Caco-2 (cell line): ENCODE measurements at regions not wholly inside any gene's neighbourhood (a gene's known extent, or its start where the extent isn't known, plus 50 kb on each side); places are given as distances from the start of the nearest gene placed in this dataset.
"Not testable (repeated sequence)": the region's sequence is repeated elsewhere in the genome, so short reads cannot be mapped to it uniquely, and the experiment has no call there.

Source experiments
- BruUV-seq: library from RNA; stranded (reverse); fragments of 400-500 nt; replicated peaks from 2 replicates; lab custom pipeline; 2021; lab: Mats Ljungman, UMichigan
- CTCF ChIA-PET: fragments of 300-600 bp; sonication (Branson Sonifier 250); formaldehyde crosslinking; loops from one replicate; lab custom pipeline; 2022; ENCODE audit warnings: antibody characterized with exemption; lab: Charles Lee
- POLR2A ChIA-PET: fragments of 300-600 bp; sonication (Branson Sonifier 250); formaldehyde crosslinking; loops from one replicate; lab custom pipeline; 2022; ENCODE audit warnings: antibody characterized with exemption; lab: Charles Lee
- DNase-seq, 2 experiments: peaks; one replicate each; pipeline versions ENCODE4 v3.0.0 to v3.0.0-alpha.2; 2020 to 2022
- H3K27me3 ChIP-seq: replicated peaks from 2 replicates; pipeline ENCODE4 v1.6.0; 2011; ENCODE audit warnings: low read length; ENCODE audit not compliant: control insufficient read depth, insufficient read depth
- H3K36me3 ChIP-seq: 2 replicates; pipeline ENCODE4 v1.5.1; 2011; ENCODE audit warnings: low read length; ENCODE audit not compliant: control insufficient read depth, insufficient read depth
- H3K4me1 ChIP-seq: fragments of 250-450 bp; sonication (Bioruptor Pico); 2 replicates; pipeline ENCODE4 v1.5.1; 2020; ENCODE audit warnings: mild to moderate bottlenecking
- H3K4me3 ChIP-seq: 2 replicates; pipeline ENCODE4 v1.5.1; 2011; ENCODE audit warnings: low read depth, mild to moderate bottlenecking, control low read depth, low read length
- H3K9me3 ChIP-seq: fragments of 250-450 bp; sonication (Bioruptor Pico); 2 replicates; pipeline ENCODE4 v1.5.1; 2020; ENCODE audit warnings: mild to moderate bottlenecking, moderate library complexity
- H3K27ac Mint-ChIP-seq: one replicate; pipeline ENCODE4 v1.8.0; 2022; ENCODE audit warnings: mixed read lengths; ENCODE audit not compliant: unreplicated experiment
- H3K27me3 Mint-ChIP-seq: one replicate; pipeline ENCODE4 v1.8.0; 2022; ENCODE audit warnings: mixed read lengths; ENCODE audit not compliant: insufficient read depth, unreplicated experiment
- H3K36me3 Mint-ChIP-seq: one replicate; pipeline ENCODE4 v1.8.0; 2022; ENCODE audit warnings: mild to moderate bottlenecking, mixed read lengths; ENCODE audit not compliant: insufficient read depth, unreplicated experiment
- H3K4me1 Mint-ChIP-seq: one replicate; pipeline ENCODE4 v1.8.0; 2022; ENCODE audit warnings: low read depth, mixed read lengths; ENCODE audit not compliant: unreplicated experiment
- H3K4me3 Mint-ChIP-seq: one replicate; pipeline ENCODE4 v1.8.0; 2022; ENCODE audit warnings: mild to moderate bottlenecking, moderate library complexity, mixed read lengths; ENCODE audit not compliant: unreplicated experiment
- H3K9me3 Mint-ChIP-seq: one replicate; pipeline ENCODE4 v1.8.0; 2022; ENCODE audit warnings: mixed read lengths; ENCODE audit not compliant: unreplicated experiment
- CTCF ChIP-seq, 2 experiments: fragments of 200-600 bp in 1 of 2; IDR thresholded peaks; 1 replicate in 1 of 2; 2 replicates in 1 of 2; pipeline versions ENCODE4 v1.5.1 to v1.8.0; 2011 to 2022; ENCODE audit warnings: antibody characterized with exemption in 1 of 2, control low read depth in 1 of 2, inconsistent platforms in 1 of 2, low read depth in 1 of 2, low read length in 1 of 2, mild to moderate bottlenecking in 1 of 2, moderate library complexity in 1 of 2; ENCODE audit not compliant: insufficient read depth in 1 of 2, severe bottlenecking in 1 of 2, unreplicated experiment in 1 of 2
- intact Hi-C: fragments of 100-400 bp; cut with micrococcal nuclease; formaldehyde crosslinking; loops from one replicate; pipeline ENCODE4 v1.10.0; 2022; ENCODE audit not compliant: unreplicated experiment

DNA sequence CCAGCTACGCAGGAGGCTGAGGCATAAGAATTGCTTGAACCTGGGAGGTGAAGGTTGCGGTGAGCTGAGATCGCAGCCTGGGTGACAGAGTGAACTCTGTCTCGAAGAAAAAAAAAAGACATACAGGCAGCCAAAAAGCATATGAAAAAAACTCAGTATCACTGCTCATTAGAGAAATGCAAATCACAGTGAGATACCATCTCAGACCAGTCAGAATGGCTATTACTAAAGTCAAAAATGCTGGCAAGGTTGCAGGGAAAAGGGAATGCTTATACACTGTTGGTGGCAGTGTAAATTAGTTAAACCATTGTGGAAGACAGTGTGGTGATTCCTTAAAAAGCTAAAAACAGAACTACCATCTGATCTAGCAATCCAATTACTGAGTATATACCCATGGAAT lies 123.1 kb downstream of the CHIC2 start:
- intact Hi-C loops = no loop called here
- no peak overlapping the region for H3K27ac Mint-ChIP-seq
- ChIA-PET POLR2A (no interaction called here), CTCF (no interaction called here)
- Histone ChIP-seq H3K27me3 (no peaks in the 10 kb centered on the region), H3K4me1 (peaks cover 25% of the 10 kb centered on the region), H3K9me3 (peaks cover 13% of the 10 kb centered on the region), H3K36me3 (no peaks in the 10 kb centered on the region), H3K4me3 (no peak overlapping the region)
- no peak for TF ChIP-seq CTCF (IDR thresholded peaks at IDR 0.05; ENCODE audit: insufficient read depth in 1 of 2, low read depth in 1 of 2, low read length in 1 of 2, severe bottlenecking in 1 of 2, unreplicated experiment in 1 of 2)
- H3K27me3 Mint-ChIP-seq = no peaks in the 10 kb centered on the region
- peaks cover 14% of the 10 kb centered on the region for H3K4me1 Mint-ChIP-seq
- DNase-seq = no peak
- no peak overlapping the region for H3K4me3 Mint-ChIP-seq
- H3K9me3 Mint-ChIP-seq = peaks cover 8% of the 10 kb centered on the region
- no peaks in the 10 kb centered on the region for H3K36me3 Mint-ChIP-seq
- BruUV-seq = no TSS peak

GRCh38 chr4:53939892-53940291 lies 124.5 kb downstream of the CHIC2 start:
- DNase-seq, H3K4me3 ChIP-seq, CTCF ChIA-PET, H3K9me3 Mint-ChIP-seq, BruUV-seq, H3K4me3 Mint-ChIP-seq, H3K27me3 ChIP-seq, H3K36me3 Mint-ChIP-seq, H3K27ac Mint-ChIP-seq, H3K27me3 Mint-ChIP-seq, POLR2A ChIA-PET, intact Hi-C loops, H3K36me3 ChIP-seq: not testable (repeated sequence)
- peaks cover 14% of the 10 kb centered on the region for H3K4me1 Mint-ChIP-seq
- Histone ChIP-seq H3K9me3 (peaks cover 13% of the 10 kb centered on the region), H3K4me1 (peaks cover 25% of the 10 kb centered on the region)

GRCh38 chr4:53937918-53938317 lies 126.5 kb downstream of the CHIC2 start:
- TF ChIP-seq CTCF (IDR thresholded peaks at IDR 0.05; ENCODE audit: insufficient read depth in 1 of 2, low read depth in 1 of 2, low read length in 1 of 2, severe bottlenecking in 1 of 2, unreplicated experiment in 1 of 2) = no peak
- POLR2A ChIA-PET = no interaction called here
- peak in 1 of 2 experiments; percentile 57 for DNase-seq
- peak overlapping the region; percentile 23 for H3K4me3 Mint-ChIP-seq
- peaks cover 8% of the 10 kb centered on the region for H3K4me1 Mint-ChIP-seq
- peak overlapping the region; percentile 56 for H3K27ac Mint-ChIP-seq
- peaks cover 13% of the 10 kb centered on the region for H3K4me1 ChIP-seq
- no peaks in the 10 kb centered on the region for H3K36me3 ChIP-seq
- CTCF ChIA-PET = no interaction called here
- H3K9me3 Mint-ChIP-seq = peaks cover 8% of the 10 kb centered on the region
- no peaks in the 10 kb centered on the region for H3K27me3 Mint-ChIP-seq
- BruUV-seq = no TSS peak
- H3K36me3 Mint-ChIP-seq = no peaks in the 10 kb centered on the region
- no peak overlapping the region for H3K4me3 ChIP-seq
- intact Hi-C loops = no loop called here
- H3K9me3 ChIP-seq = peaks cover 13% of the 10 kb centered on the region
- H3K27me3 ChIP-seq = no peaks in the 10 kb centered on the region

DNA sequence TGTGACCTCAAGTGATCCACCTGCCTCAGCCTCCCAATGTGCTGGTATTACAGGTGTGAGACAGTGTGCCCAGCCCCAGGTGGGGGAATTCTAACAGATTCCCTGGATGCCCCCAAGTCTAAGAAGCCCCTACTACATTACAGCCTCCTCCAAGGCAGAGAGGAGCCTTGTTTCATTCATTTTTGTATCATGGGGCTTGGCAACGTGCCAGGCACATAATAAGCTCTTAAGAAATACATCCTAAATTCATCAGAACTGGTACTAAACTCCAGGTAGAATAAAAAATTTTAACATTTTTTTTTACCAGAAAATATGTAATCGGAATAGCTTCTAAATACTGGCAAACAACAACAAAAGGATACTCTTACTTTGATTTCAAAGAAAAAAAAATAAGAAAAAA lies 127.1 kb downstream of the CHIC2 start:
- no TSS peak for BruUV-seq

More for the DNA sequence above, 127.1 kb downstream of the CHIC2 start:
- Mint-ChIP-seq H3K36me3 (no peaks in the 10 kb centered on the region), H3K4me1 (peaks cover 8% of the 10 kb centered on the region), H3K9me3 (peaks cover 8% of the 10 kb centered on the region), H3K27me3 (no peaks in the 10 kb centered on the region), H3K27ac (peak overlapping the region; percentile 56), H3K4me3 (no peak overlapping the region)
- ChIA-PET CTCF (no interaction called here), POLR2A (no interaction called here)
- peaks cover 13% of the 10 kb centered on the region for H3K4me1 ChIP-seq
- no peak for TF ChIP-seq CTCF (IDR thresholded peaks at IDR 0.05; ENCODE audit: insufficient read depth in 1 of 2, low read depth in 1 of 2, low read length in 1 of 2, severe bottlenecking in 1 of 2, unreplicated experiment in 1 of 2)
- peaks cover 13% of the 10 kb centered on the region for H3K9me3 ChIP-seq
- DNase-seq = no peak
- no peaks in the 10 kb centered on the region for H3K27me3 ChIP-seq
- intact Hi-C loops = no loop called here
- no peaks in the 10 kb centered on the region for H3K36me3 ChIP-seq
- no peak overlapping the region for H3K4me3 ChIP-seq
